GM19023 (cell line): ENCODE measurements at regions not wholly inside any gene's neighbourhood (a gene's known extent, or its start where the extent isn't known, plus 50 kb on each side); places are given as distances from the start of the nearest gene placed in this dataset.
"Not testable (repeated sequence)": the region's sequence is repeated elsewhere in the genome, so short reads cannot be mapped to it uniquely, and the experiment has no call there.

Source experiments
- ATAC-seq: cut with Tn5 transposase; IDR thresholded peaks from one replicate; pipeline ENCODE4 v1.9.1; 2021; ENCODE audit warnings: mild to moderate bottlenecking, moderate library complexity; ENCODE audit not compliant: unreplicated experiment

- no peak for ATAC-seq
Observed at GRCh38 chr3:160094562-160094961, 105.9 kb downstream of the IL12A start.

GRCh38 chr3:160097478-160097877 is 108.8 kb downstream of the IL12A start:
- ATAC-seq: no peak

- peak; percentile 49 for ATAC-seq
Observed at GRCh38 chr3:160098261-160098908, 109.8 kb downstream of the IL12A start.

DNA sequence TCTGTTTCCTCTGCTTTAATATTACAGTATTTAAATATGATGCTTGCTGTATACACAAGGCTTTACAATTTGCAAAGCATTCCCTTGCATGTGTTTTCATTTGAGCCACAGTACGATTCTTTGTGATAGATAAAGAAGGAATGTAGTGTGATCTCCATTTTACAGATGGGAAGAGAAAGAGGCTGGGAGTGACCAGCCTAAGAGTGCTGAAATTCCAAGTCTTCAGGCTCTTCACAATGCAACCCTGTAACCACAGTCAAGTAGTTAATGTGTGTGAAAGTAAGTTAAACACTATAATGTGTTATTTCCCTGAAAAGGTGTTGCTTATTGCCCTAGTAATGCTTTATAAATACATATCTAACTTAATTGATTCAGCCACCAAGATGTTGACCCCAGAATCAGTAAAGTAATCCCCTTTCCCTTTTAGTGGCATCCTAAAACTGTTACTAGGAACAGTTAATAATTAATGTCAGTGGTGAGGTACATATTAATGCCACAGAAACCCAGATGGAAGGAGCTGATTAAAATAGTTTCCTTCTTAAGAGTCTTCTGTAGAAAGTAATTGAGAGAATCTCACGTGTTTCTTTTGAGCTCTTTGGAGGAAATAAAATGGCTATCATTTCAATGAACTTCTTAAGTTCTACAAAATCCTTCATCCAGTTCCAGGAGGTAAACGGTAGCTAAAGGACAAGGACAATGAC is 110.4 kb downstream of the IL12A start:
- no peak for ATAC-seq

- no peak for ATAC-seq
Observed at GRCh38 chr3:160099834-160100233, 111.2 kb downstream of the IL12A start.

DNA sequence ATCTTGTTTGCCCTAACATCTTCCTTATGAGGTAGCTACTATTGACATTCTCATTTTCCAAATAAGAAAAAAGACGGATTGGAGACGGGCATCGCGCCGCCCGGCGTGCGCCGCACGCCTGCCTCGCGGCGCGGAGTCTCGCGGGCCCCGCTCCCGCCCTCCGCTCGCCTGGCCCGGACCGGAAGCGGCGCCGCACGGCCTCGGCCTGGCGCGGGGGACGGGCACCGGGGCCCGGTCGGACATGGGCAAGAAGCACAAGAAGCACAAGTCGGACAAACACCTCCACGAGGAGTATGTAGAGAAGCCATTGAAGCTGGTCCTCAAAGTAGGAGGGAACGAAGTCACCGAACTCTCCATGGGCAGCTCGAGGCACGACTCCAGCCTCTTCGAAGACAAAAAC is 112.0 kb downstream of the IL12A start:
- no peak for ATAC-seq

- ATAC-seq: not testable (repeated sequence)
Observed at GRCh38 chr3:160102001-160102400, 113.4 kb downstream of the IL12A start.

GRCh38 chr3:160103397-160103796 is 114.8 kb downstream of the IL12A start:
- ATAC-seq: no peak

DNA sequence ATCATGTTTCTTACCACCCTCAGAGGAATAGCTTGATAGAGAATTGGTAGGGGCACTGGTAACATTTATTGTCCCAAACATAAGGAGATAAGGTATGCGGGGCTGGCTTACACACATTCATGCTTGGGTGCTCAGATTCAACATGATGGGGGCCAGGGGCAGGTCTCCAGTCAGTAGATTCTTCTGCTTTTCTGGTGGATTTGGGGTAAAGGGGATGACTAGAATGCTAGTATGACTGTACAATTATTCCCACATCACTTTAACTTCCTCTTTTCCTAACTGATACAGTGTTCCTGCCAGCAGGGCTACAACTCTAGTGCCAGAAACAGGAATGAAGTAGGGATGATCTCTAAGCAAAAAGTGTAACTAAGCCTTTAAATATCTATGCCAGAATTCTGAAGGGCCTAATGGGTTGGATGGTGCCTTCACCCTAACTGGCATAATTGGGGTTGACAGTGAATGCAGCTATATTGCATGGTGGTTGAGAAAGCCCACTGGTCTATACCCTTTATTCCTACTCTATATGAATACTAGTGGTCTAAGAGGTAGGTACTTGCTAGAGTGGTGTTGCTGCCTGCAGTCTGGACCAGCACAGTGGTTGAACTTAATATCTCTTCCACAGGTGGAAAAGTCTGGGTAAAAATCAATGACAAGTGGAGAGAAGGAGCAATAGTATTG is 117.4 kb downstream of the IL12A start:
- no peak for ATAC-seq

DNA sequence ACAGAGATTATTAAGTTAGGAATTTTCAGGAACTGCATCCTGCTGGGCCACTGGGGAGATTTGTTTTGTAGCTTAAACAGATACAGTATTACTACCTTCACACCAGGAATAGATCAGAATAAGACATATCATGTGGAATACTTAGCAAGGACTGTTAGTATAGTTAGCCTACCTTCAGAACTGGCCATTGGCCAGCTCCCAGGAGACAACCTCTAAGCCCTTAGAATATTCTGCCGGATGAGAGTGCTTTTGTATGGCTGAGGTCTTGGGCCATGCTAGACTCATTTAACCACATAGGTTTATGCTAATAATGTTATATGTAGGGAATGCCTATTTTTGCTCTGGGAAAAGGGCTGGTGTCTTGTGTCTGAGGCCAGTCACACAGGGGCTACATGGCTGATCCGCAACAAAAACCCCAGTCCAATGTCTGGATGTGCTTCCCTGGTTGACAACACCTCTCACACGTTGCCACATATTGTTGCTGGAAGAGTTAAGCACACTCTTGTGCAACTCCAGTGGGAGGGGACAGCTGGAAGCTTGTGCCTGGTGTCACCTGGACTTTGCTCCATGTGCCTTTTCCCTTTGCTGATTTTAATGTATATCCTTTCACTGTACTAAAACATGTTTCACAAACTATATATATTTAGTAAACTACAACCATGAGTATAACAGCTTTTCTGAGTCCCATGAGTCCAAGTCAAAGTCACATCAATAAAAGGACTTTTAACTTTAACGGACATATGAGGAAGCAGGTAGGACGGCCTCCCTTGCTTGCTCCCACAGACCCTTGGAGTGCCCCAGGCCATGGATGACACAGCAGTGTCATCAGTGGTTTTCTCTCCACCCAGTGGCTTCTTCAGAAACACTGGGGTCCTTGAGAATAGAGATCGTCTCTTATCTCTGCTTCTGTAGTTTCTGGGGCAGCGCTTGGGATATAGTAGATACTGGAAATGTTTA is 118.0 kb upstream of the C3orf80 start:
- no peak for ATAC-seq

DNA sequence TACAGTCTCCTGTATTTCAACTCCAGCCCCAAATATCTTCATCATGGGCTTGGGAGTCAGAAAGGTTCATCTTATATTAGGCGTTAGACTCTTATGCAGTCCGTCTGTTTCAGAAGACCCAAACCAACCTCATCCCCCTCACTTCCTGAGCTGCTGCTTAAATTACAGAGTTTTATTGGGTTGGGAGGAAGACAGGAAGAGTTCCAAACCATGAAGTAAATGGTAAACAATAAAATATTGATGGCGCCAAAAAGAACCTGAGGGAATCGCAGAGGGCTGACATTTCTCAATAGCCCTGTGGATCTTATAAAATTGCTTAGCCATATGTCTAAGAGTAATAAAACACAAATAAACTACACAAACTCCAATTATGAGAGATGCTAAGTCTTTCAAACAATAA is 116.9 kb upstream of the C3orf80 start:
- no peak for ATAC-seq

- ATAC-seq: no peak
Observed at GRCh38 chr3:160112481-160112880, 112.7 kb upstream of the C3orf80 start.

DNA sequence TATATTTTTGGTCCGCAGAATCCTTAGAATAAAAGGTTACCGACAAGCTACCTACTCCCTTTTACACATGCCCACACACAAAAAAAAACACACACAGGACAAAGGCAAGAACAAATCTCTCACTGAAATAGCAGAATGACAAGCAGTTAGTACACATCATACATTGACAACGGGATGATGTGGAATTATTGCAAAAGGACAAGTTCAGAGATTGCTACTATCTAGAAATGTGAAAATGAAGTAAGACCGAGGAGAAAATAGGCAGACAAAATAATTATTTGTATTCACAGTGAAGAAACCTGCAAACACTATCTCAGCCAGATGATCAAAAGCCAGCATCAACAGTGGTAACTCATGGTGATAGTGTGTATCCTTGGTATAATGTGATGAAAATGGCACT is 112.2 kb upstream of the C3orf80 start:
- ATAC-seq: no peak

- no peak for ATAC-seq
Observed at GRCh38 chr3:160114355-160114995, 110.7 kb upstream of the C3orf80 start.

DNA sequence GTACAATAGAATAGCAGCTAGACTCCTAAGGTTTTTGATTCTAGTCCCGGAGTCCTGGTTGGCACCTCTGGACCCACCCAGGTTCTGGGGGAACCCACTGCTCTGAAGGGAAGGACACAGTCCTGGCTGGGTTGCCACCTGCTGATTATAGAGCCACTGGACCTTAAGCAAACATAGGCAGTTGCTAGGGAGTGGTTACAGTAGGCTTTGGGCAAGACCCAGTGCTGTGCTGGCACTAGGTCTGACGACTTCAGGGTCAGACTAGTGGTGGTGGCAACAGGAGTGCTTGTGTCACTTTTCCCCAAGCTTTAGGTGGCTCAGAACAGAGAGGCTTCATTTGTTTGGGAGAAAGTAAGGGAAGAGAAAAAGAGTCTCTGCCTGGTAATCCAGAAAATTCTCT is 109.8 kb upstream of the C3orf80 start:
- no peak for ATAC-seq

DNA sequence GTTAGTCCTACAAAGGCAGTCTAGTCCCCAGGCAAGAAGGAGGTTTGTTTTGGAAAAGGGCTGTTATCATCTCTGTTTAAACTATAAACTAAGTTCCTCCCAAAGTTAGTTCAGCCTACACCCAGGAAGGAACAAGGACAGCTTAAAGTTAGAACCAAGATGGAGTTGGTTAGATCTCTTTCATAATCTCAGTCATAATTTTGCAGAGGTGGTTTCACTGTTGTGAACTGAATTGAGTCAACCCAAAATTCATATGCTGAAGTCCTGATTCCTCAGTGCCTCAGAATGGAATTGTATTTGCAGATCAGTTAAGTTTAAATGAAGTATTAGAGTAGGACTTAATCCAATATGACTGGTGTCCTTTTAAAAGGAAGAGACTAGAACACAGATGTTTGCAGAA is 101.0 kb upstream of the C3orf80 start:
- ATAC-seq: no peak

- no peak for ATAC-seq
Observed at GRCh38 chr3:160125258-160125657, 100.0 kb upstream of the C3orf80 start.

DNA sequence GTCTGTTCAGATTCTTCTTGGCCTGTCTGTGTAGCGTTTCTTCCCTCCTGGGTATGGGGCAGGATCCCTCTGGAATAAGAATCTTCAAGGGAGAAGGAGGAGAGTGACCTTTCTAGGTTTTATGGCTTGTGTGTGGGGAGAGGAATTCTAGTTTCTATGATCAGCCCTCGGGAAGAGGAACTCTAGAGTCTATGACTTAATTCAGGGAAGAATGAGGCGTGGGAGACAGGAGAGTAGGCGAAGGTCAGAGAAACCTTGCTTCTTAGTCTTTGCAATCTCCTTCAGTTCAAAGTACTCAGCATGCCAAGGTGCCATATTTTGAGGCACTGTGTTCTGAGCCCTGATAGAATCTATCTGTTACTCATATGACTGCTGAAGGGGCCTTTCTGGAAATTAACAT is 99.2 kb upstream of the C3orf80 start:
- no peak for ATAC-seq

DNA sequence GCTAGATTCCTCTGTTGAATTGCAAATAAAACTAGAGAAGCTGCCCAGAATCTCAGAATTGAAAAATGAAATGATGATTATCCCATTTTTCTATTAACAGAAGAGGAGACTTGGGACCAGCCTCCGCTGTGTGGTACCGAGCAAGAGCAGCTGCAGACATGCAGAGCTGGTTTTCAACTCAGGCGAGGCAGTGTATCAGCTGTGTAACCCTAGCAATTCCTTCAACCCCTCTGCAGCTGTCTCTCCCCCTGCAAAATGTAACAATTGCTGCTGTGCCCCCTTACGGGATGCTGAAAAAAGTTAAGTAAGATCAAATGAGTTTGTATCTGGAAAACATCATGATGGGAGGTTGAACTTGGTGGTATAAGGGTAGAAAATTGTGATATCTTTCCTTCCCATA is 98.5 kb upstream of the C3orf80 start:
- no peak for ATAC-seq

DNA sequence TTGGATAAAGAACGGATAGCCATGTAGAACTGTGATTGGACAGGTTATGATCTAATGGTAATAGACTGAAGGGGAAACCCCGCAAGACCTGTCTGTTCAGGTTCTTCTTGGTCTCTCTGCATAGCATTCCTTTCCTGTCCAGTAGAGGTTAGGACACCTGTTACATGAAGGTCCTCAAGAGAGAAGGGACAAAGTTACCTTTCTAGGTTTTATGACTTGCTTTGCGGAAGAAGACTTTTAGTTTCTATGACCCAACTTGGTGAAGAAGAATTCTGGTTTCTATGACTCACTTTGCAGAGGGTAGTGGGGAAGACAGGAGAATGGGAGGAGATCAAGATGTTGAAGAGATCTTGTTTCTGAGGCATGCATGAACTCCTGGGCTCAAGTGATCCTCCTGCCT is 97.9 kb upstream of the C3orf80 start:
- no peak for ATAC-seq

DNA sequence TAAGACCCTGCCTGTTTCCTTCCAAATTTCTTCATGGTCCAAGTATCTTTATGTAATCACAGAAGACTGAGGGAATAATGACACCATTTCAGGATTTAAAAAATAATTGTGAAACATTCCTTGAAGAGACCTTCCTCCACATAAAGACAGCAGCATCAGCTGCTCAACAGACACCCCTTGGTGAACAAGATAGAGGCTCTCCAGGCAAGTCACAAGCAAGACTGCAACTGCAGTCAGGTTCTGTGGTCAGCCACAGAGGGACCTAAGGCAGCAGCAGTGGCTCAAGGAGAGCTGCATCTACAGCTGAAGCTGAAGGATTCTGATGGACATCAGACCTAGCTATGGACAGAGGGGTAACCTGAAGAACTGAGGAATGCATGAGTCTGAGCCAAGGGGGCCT is 97.2 kb upstream of the C3orf80 start:
- no peak for ATAC-seq
